ENCODE measurements at regions not wholly inside any gene's neighbourhood (a gene's known extent, or its start where the extent isn't known, plus 50 kb on each side); places are given as distances from the start of the nearest gene placed in this dataset.

DNA sequence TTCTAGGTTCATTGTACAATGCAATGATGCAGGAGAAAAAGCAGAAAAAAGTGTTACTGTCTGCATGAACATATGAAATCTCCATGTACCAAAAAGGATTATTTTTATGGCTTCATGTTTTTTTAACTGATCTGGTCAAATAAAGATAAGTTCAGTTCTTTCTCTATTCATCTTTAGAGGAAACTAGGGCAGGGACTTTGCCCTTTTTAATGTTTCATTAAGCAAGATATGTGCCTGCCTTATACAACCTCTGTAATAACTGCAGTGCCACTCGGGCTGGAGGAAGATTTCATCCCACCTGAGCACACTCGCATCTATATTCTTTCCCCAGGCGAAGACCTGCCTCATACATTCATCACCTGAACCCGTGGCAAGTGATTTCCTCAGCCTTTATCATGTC is 157.9 kb upstream of the DDX18 start:
- DNase-seq (ENCODE audit: extremely low read depth, low read depth), result no peak
- no peak overlapping the region for H3K4me3 ChIP-seq (replicated peaks; ENCODE audit: low read depth, low read length)
- TF ChIP-seq, protein P1, sequence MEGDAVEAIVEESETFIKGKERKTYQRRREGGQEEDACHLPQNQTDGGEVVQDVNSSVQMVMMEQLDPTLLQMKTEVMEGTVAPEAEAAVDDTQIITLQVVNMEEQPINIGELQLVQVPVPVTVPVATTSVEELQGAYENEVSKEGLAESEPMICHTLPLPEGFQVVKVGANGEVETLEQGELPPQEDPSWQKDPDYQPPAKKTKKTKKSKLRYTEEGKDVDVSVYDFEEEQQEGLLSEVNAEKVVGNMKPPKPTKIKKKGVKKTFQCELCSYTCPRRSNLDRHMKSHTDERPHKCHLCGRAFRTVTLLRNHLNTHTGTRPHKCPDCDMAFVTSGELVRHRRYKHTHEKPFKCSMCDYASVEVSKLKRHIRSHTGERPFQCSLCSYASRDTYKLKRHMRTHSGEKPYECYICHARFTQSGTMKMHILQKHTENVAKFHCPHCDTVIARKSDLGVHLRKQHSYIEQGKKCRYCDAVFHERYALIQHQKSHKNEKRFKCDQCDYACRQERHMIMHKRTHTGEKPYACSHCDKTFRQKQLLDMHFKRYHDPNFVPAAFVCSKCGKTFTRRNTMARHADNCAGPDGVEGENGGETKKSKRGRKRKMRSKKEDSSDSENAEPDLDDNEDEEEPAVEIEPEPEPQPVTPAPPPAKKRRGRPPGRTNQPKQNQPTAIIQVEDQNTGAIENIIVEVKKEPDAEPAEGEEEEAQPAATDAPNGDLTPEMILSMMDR (IDR thresholded peaks at IDR 0.05; ENCODE audit: low read depth, low read length, missing control alignments), result no peak

DNA sequence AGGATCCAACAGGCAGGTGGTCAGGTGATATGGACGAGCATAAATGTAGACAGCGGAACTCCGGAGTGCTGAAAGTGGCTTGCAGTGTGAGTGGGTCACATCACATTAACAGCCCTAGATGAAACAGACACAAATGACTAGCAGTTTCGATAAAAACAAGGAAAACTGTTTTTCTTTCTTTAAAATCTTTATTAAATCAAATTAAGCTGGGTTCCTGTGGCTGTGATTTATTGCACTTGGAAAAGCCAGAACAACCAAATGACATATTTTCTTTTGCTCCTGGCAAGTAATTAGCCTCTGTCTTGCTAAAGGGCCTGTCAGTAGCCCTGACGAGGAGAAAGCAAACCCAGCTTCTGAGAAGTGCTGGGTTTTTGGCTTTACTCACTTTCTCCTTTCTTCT is 152.9 kb upstream of the DDX18 start:
- H3K4me3 ChIP-seq (replicated peaks; ENCODE audit: low read depth, low read length), result no peak overlapping the region
- DNase-seq (ENCODE audit: extremely low read depth, low read depth), result no peak
- TF ChIP-seq, protein P1 (IDR thresholded peaks at IDR 0.05; ENCODE audit: low read depth, low read length, missing control alignments), result no peak

DNA sequence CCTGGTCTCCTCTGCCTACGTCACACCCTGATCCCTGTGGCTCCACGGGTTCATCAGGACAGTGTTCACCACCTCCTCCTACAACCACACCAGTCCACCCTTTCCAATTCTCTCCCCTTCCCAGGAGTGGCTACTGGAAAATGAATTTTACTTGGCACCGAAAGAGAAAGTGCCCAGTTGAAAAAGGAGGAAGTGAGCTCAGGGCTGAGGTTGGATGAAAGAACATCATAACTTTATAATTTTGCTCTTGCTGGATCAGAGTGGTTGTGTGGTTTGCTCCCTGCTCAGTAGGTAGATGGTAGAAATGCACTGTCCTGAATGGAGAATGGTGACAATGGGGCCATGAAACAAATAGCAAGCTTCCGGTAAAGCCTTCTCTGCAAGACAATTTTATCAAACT is 140.3 kb upstream of the DDX18 start:
- no peak overlapping the region for H3K4me3 ChIP-seq (replicated peaks; ENCODE audit: low read depth, low read length)
- no peak for DNase-seq (ENCODE audit: extremely low read depth, low read depth)
- TF ChIP-seq, protein P1 (IDR thresholded peaks at IDR 0.05; ENCODE audit: low read depth, low read length, missing control alignments), result no peak

DNA sequence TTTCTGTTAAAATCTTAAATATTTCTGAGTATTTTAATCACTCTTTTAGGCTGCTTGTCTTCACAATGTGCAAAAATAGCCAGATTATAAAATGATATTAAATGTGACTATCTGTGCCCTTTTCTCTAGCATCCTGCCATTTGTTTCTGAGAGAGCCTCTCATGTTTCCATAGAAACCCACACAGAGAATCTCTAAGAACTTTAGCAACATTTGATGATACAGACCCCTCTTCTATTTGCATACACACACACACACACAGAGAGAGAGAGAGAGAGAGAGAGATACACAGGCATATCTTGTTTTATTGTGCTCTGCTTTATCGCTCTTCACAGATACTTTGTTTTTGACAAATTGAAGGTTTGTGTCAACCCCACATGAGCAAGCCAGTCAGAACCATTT is 134.5 kb upstream of the DDX18 start:
- H3K4me3 ChIP-seq (replicated peaks; ENCODE audit: low read depth, low read length), result no peak overlapping the region
- TF ChIP-seq, protein P1 (IDR thresholded peaks at IDR 0.05; ENCODE audit: low read depth, low read length, missing control alignments), result no peak
- no peak for DNase-seq (ENCODE audit: extremely low read depth, low read depth)

DNA sequence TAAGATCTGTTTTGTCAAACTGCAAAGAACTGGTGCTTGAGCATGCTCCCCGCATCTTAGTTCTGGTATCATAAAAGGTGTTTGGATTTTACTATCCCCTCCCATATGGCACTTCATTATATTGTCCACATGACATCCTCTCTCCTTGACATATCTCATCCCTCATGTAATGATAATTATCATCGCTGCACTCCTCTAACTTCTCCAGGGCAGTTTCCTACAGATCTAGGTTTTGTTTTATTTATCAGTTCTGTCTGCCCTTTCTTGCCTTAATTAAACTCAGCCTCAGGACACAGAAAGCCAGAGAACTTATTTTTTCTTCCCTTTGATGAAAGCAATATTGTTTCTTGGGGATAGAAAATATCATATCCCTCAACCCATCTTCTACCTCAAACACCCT is 129.6 kb upstream of the DDX18 start:
- DNase-seq (ENCODE audit: extremely low read depth, low read depth), result no peak
- TF ChIP-seq, protein P1 (IDR thresholded peaks at IDR 0.05; ENCODE audit: low read depth, low read length, missing control alignments), result no peak
- no peak overlapping the region for H3K4me3 ChIP-seq (replicated peaks; ENCODE audit: low read depth, low read length)

DNA sequence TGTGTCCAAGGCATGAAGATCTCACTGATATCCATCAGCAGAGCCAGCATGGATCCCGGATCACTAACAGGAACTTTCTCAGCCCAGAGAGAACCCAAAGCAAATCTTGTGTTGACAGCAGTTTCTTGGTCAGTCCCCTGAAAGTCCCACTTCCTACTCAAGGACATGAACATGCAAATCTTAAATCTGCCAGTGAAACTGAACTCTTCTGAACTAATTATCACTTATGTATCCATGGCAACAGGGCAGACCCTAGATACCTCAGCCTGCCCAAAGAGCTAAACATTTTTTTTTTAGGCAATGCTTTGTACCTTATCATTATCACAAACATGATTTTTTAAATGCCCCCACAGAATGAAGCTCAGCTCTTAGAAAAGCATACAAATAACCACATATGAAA is 127.8 kb upstream of the DDX18 start:
- no peak overlapping the region for H3K4me3 ChIP-seq (replicated peaks; ENCODE audit: low read depth, low read length)
- DNase-seq (ENCODE audit: extremely low read depth, low read depth), result no peak
- TF ChIP-seq, protein P1 (IDR thresholded peaks at IDR 0.05; ENCODE audit: low read depth, low read length, missing control alignments), result no peak

DNA sequence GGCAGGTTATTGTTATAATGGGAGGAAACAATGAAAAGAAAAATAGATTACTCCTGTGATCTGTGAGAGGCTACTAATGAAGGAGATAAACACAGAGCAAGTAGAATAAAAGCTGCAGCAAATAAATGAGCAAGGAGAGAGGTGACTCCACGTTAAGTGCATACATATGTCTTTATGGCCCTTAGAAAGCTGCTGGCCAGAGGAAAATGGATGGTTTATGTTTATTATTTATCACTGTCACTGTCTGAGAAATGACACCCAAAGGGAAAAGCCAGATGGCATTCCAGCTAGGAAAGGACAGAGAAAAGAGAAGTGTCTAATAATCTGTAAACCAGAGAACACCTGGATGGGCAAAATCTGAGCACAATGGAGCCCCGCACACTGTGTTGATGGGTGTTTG is 122.9 kb upstream of the DDX18 start:
- no peak overlapping the region for H3K4me3 ChIP-seq (replicated peaks; ENCODE audit: low read depth, low read length)
- TF ChIP-seq, protein P1 (IDR thresholded peaks at IDR 0.05; ENCODE audit: low read depth, low read length, missing control alignments), result no peak
- DNase-seq (ENCODE audit: extremely low read depth, low read depth), result no peak
